Cerebellar cortex (tissue), 1 donor: ENCODE measurements at regions not wholly inside any gene's neighbourhood (a gene's known extent, or its start where the extent isn't known, plus 50 kb on each side); places are given as distances from the start of the nearest gene placed in this dataset.

Experiments used
- DNase-seq: peaks from one replicate; pipeline ENCODE4 v3.0.0-alpha.2; 2015; ENCODE audit warnings: low spot score

DNA sequence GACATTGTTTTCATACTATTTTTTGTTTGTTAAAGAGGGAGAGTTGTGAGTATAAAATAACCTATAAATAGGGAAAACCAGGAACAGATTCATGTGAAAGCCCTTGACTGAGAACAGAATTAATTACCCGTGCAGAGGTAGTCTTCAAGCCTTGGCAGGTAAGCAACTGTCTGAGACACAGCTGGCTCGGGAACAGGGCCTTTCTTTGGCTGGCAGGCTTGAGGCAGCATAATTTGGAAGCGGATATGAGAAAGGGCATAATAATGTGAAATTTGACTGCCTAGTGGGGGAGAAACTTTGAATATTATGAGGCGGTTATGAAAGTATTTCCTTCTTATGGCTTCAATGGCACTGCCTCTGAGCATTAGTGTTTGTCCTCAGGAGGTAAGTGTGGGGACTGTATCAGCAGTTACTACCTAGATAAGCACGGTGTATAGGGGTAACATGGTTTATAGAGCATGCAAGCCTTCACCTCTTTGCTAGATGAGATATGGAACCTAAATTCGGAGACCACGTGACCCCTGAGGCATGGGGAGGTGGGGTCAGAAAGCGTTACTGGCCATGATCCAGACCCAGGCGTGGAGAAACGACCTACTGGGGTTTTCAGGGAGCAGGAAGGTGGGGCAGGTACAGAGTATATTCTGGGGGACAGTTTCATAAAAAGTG, 210.2 kb upstream of the GAS1 start:
- no peak for DNase-seq

GRCh38 chr9:87158765-87159164, 211.5 kb upstream of the GAS1 start:
- no peak for DNase-seq

DNA sequence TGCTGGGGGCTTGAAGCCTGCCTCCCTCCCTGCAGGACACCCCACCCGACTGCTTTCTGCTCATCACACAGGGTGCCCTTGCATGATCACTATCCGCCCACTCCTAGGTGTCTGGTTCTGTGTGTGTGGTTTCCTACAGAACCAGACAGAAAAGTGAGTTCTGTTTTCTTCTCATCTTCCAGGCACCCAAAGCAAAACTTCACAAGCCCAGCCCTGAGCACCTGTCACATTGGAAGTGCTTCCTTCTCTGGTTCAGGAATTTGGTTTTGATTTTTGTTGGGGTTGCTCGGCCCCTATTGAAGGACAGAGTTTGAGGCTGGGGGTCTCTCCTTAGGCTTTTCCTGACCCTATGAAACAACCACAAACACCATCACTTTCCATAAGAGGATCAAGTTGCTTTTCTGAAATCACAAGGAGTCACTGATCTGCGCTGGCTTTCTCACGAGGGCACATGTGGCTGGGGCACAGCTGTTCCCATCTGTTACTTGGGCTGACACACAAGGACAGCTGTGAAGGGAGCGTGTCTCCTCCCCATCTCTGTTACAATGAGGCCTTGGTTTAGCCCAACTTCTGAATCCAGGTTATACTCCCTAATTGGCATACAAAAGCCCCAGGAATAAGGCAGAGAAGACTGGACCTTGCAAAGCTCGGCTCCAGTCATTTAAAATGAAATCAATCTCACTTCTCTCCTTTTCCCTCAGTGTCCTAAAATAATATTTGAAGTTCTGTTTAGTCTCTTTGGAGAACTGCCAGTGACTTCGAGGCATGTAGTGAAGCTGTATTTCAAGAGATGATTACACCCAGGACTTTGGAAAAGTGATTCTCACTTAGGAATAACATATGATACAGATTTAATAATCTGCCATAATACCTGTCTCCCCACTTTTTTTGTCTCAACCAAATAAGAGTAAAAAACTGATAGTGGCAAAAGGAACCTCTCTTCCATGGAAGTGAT, 213.1 kb upstream of the GAS1 start:
- DNase-seq, result no peak

DNA sequence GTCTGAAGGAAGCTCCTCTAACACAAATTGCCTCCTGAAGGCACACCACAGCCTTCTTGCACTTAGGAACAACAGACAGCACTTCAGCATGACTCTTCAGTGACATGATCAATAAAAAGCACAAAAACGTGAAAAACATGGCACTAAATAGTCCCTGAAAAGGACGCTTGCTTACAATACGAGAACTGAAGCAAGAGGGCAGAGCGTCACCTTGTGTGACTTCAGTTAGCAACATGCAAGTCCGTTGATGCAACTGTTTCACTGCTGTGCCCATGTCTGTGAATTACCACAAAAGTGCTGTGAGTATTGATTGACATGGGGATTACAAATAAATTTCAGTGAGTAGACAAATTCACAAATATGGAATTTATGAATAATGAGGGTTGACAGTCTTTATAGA, 219.9 kb upstream of the GAS1 start:
- no peak for DNase-seq

DNA sequence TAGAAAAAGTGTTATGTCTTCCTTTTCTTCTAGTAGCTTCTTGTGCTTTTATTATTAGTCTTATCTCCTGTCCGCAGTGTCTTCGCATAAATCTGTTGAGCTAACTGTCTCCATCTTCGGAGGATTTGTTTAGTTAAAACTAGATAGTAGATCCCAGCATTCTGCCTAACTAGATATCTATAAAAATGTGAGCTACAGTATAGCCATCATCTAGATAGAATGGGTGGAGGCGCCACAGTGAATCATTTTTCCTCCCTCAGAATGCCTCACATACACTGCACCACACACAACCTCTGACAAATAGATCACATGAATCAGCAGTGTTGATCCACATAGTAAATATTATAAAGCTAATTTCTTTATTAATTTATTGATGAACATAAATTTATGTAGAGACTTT, 220.3 kb upstream of the GAS1 start:
- no peak for DNase-seq

DNA sequence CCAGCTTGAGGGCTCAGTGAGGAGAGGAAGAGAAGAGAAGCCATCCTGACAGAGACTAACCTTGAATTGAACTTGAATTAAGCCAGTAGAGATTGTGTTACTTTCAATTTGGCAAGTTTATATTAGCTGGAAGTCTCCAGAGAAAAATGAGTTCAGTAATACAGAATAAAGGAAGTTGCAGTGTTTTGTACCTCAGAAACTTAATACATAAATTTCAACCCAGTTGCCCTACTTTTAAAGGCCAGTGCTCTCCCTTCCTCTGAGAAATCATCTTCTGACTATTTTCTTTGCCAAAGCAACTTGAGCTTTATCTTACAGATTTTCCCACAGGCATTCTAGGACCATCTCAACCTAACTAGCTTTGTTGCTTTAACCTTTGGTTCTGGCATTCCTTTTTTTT, 231.0 kb upstream of the GAS1 start:
- no peak for DNase-seq

GRCh38 chr9:87179553-87180340, 232.4 kb upstream of the GAS1 start:
- no peak for DNase-seq

- DNase-seq, result no peak
These were observed 233.1 kb upstream of the GAS1 start for GRCh38 chr9:87180361-87180760.

GRCh38 chr9:87180841-87181240, 233.5 kb upstream of the GAS1 start:
- DNase-seq, result no peak

- no peak for DNase-seq
These were observed 234.4 kb upstream of the GAS1 start for GRCh38 chr9:87181670-87182069.

GRCh38 chr9:87184956-87185642, 237.8 kb upstream of the GAS1 start:
- DNase-seq, result no peak

DNA sequence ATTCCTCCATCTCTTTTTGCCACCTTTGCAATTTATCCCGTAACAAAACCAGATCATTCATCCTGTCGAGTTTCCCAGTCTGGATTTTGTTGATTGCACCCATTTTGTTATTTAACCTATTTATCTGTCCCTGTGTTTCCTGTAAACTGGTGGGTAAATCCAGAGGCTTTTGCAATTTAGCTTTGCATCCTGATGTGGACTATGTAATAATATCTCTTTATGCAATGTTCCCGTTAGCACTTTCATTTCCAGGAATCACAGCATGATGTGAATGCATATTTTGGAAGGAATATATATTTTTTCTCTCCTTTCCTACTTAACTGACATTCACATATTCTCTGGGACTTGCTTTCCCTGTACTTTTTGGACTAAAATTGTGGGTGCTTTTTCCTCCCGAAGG, 240.3 kb upstream of the GAS1 start:
- DNase-seq, result no peak

- DNase-seq, result no peak
These were observed 241.7 kb upstream of the GAS1 start for GRCh38 chr9:87189006-87189405.

- no peak for DNase-seq
These were observed 245.8 kb upstream of the GAS1 start for GRCh38 chr9:87193151-87193550.

GRCh38 chr9:87193925-87194868, 246.9 kb upstream of the GAS1 start:
- DNase-seq, result no peak

GRCh38 chr9:87195306-87195705, 248.0 kb upstream of the GAS1 start:
- DNase-seq, result no peak

GRCh38 chr9:87197349-87198130, 250.2 kb upstream of the GAS1 start:
- no peak for DNase-seq

DNA sequence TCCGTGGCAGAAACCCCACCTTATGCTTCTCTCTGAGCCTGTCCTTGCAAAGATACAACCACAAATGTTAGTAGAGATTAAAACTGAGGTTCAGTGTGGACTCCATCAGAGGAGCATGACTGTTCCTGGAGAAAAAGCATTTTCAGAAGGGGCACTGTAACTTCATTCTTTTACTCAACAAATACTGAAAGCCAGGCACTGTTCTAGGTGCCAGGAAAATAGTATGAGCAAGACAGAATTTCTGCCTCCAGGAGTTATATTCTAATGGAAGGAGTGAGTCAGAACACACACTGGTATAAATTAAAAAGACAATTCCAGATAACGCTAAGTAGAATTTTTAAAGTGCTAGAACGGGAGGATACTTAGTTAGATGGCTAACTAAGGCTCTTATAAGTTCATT, 251.4 kb upstream of the GAS1 start:
- no peak for DNase-seq

DNA sequence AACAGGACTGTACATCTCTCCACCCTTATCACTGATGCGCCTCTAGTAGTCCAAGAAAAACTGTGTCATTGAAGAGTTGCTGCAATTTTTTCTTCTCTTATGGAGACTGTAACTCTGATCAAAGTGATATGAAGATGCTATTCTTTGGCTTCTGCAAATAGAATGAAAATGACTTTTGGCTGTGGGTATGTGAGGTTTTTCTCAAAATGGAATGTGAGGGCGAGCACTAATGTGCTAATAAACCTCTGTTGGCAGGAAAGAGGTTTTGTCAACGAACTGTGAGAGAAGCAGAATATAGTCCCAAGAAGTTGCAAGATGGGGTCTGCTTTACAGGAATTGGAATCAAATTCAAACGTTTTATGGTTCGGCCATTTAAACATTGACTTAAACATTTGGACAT, 252.0 kb upstream of the GAS1 start:
- no peak for DNase-seq

- DNase-seq, result no peak
These were observed 252.5 kb upstream of the GAS1 start for GRCh38 chr9:87199782-87200181.
